Activated T-cell treated with anti-CD3 and anti-CD28 coated beads, Interleukin-2, amount 50 U/mL, for 24 hours (primary cell): ENCODE measurements at regions not wholly inside any gene's neighbourhood (a gene's known extent, or its start where the extent isn't known, plus 50 kb on each side); places are given as distances from the start of the nearest gene placed in this dataset.

Source experiments
- DNase-seq: peaks from one replicate; pipeline ENCODE4 v3.0.0-alpha.2; 2020
- H3K27ac Mint-ChIP-seq: 2 replicates; pipeline ENCODE4 v1.8.0; 2020; ENCODE audit warnings: mild to moderate bottlenecking, mixed read lengths
- H3K27me3 Mint-ChIP-seq: 2 replicates; pipeline ENCODE4 v1.8.0; 2020; ENCODE audit warnings: mixed read lengths
- H3K36me3 Mint-ChIP-seq: 2 replicates; pipeline ENCODE4 v1.8.0; 2020; ENCODE audit warnings: low read depth, mixed read lengths
- H3K4me1 Mint-ChIP-seq: 2 replicates; pipeline ENCODE4 v1.8.0; 2020; ENCODE audit warnings: low read depth, mixed read lengths
- H3K4me3 Mint-ChIP-seq: 2 replicates; pipeline ENCODE4 v1.8.0; 2020; ENCODE audit warnings: mild to moderate bottlenecking, moderate library complexity, mixed read lengths
- H3K9me3 Mint-ChIP-seq: 2 replicates; pipeline ENCODE4 v1.8.0; 2020; ENCODE audit warnings: mixed read lengths

- DNase-seq = no peak
- Mint-ChIP-seq H3K36me3 (no peaks in the 10 kb centered on the region), H3K27me3 (no peaks in the 10 kb centered on the region), H3K4me3 (no peak overlapping the region), H3K4me1 (no peaks in the 10 kb centered on the region), H3K27ac (no peak overlapping the region), H3K9me3 (no peaks in the 10 kb centered on the region)
Observed at GRCh38 chr3:159169828-159170227, 368.0 kb downstream of the MFSD1 start.

- H3K4me1 Mint-ChIP-seq = no peaks in the 10 kb centered on the region
- no peaks in the 10 kb centered on the region for H3K27me3 Mint-ChIP-seq
- no peak overlapping the region for H3K4me3 Mint-ChIP-seq
- H3K9me3 Mint-ChIP-seq = no peaks in the 10 kb centered on the region
- no peaks in the 10 kb centered on the region for H3K36me3 Mint-ChIP-seq
- no peak overlapping the region for H3K27ac Mint-ChIP-seq
- DNase-seq = no peak
Observed at GRCh38 chr3:159170436-159171003, 368.7 kb downstream of the MFSD1 start.

DNA sequence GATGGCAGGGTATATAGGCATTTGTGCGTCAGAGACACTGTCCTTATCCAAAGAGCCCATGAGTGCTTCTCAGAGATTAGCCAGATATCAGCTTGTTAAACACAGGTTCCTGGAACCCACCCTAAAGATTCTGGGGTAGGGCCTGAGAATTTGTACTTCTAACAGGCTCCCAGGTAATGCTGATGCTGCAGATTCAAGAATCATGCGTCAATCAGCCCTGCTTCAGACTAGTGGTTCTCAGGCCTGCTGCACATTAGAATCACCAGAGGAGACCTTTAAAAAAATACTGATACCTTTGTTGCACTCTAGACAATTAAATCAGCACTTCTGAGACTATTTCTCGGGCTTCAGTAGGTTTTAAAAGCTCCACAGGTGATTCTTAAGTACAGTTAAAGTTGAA lies 369.5 kb downstream of the MFSD1 start:
- Mint-ChIP-seq H3K4me1 (no peaks in the 10 kb centered on the region), H3K36me3 (no peaks in the 10 kb centered on the region), H3K27ac (no peak overlapping the region), H3K27me3 (no peaks in the 10 kb centered on the region), H3K9me3 (no peaks in the 10 kb centered on the region), H3K4me3 (no peak overlapping the region)
- no peak for DNase-seq

GRCh38 chr3:159172473-159172872 lies 370.6 kb downstream of the MFSD1 start:
- no peaks in the 10 kb centered on the region for H3K27me3 Mint-ChIP-seq
- no peak for DNase-seq

DNA sequence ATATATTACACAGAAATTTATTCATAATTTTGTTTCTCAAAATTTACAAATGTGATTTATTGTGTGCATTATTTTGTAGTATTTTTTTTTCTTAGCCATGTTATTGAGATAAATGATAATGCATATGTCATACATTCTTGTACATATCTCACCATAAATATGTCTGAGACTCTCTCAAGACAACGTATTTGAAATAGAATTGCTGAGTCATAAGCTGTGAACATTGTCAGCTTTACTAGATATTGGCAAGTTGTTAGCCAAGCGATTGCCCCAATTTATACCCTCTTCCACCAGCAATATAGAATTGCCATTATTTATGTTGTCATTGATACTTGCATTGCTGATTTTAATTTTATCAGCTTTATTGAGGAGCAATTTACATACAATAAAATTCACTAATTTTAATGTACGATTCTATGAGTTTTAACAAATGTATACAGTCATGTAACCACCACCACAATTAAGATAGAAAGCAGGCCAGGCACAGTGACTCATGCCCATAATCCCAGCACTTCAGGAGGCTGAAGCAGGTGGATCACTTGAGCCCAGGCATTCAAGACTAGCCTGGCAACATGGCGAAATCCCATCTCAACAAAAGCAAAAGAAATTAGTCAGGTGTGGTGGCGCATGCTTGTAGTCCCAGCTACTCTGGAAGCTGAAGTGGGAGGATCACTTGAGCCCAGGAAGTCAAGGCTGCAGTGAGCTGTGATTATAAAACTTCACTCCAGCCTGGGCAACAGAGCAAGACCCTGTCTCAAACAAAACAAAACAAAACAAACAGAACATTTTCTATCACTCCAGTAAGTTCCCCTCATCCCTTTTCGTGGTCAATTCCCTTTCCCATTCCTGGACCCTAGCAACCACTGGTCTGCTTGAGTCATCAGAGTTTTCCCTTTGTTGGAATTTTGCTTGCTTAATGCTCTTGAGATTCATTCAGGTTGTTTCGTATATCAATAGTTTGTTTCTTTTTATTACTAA lies 373.1 kb downstream of the MFSD1 start:
- H3K4me1 Mint-ChIP-seq = no peaks in the 10 kb centered on the region
- no peaks in the 10 kb centered on the region for H3K27me3 Mint-ChIP-seq
- no peak overlapping the region for H3K4me3 Mint-ChIP-seq
- H3K27ac Mint-ChIP-seq = no peak overlapping the region
- H3K9me3 Mint-ChIP-seq = no peaks in the 10 kb centered on the region
- DNase-seq = no peak
- H3K36me3 Mint-ChIP-seq = no peaks in the 10 kb centered on the region

More at GRCh38 chr3:159172473-159172872, 370.6 kb downstream of the MFSD1 start:
- no peaks in the 10 kb centered on the region for H3K4me1 Mint-ChIP-seq
- H3K4me3 Mint-ChIP-seq = no peak overlapping the region
- no peaks in the 10 kb centered on the region for H3K36me3 Mint-ChIP-seq
- no peaks in the 10 kb centered on the region for H3K9me3 Mint-ChIP-seq
- H3K27ac Mint-ChIP-seq = no peak overlapping the region

- Mint-ChIP-seq H3K9me3 (no peaks in the 10 kb centered on the region), H3K4me1 (no peaks in the 10 kb centered on the region), H3K27ac (no peak overlapping the region), H3K27me3 (no peaks in the 10 kb centered on the region), H3K4me3 (no peak overlapping the region), H3K36me3 (no peaks in the 10 kb centered on the region)
- DNase-seq = no peak
Observed at GRCh38 chr3:159178209-159178897, 376.5 kb downstream of the MFSD1 start.

DNA sequence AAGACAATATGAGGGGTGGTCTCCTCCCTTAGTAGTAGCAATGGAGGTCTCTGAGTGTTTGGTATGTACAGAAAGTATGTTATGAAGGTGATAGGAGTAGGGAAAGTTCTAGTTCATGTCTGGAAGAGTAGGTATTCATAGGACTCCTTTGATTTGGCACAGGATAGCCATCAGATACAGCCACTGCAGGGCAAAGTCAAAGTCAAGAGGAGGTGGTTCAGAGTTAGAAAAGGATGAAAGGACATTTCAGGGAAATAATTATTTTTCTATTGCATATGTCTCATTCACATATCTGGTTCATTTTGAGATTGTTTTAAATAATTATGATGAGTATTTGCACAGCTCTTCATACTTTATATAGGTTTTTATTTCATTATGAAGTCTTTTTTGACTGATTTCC lies 381.1 kb downstream of the MFSD1 start:
- DNase-seq = no peak
- H3K36me3 Mint-ChIP-seq = no peaks in the 10 kb centered on the region
- no peak overlapping the region for H3K27ac Mint-ChIP-seq
- H3K4me3 Mint-ChIP-seq = no peak overlapping the region
- H3K4me1 Mint-ChIP-seq = no peaks in the 10 kb centered on the region
- no peaks in the 10 kb centered on the region for H3K27me3 Mint-ChIP-seq
- H3K9me3 Mint-ChIP-seq = no peaks in the 10 kb centered on the region

DNA sequence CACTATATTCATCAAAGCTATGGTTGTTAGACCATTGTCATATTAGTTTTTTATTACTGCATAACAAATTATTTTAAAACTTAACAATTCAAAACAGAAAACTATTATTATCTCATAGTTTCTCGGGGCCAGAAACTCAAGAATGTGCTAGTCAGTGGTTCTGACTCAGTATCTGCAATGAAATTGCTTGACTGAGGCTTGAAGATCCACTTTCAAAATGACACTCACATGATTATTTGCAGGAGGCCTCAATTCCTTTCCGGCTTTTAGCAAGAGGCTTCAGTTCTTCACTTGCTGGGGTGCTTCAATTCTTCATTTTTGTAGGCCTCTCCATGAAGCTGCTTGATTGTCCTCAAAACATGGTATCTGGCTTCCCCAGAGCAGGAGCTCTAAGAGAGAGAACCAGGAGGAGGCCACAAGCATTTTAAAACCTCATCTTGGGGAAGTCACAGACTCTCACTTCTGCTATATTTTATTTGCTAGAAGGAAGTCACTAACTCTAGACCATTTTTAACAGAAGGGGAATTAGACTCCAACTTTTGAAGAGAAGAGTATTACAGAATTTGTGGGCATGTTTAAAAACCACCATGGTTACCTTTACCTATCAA lies 383.7 kb downstream of the MFSD1 start:
- Mint-ChIP-seq H3K9me3 (no peaks in the 10 kb centered on the region), H3K4me1 (no peaks in the 10 kb centered on the region), H3K27me3 (no peaks in the 10 kb centered on the region), H3K27ac (no peak overlapping the region), H3K36me3 (no peaks in the 10 kb centered on the region), H3K4me3 (no peak overlapping the region)
- DNase-seq = no peak

- H3K4me1 Mint-ChIP-seq = no peaks in the 10 kb centered on the region
- DNase-seq = no peak
- H3K9me3 Mint-ChIP-seq = no peaks in the 10 kb centered on the region
- no peak overlapping the region for H3K4me3 Mint-ChIP-seq
- H3K27me3 Mint-ChIP-seq = no peaks in the 10 kb centered on the region
- H3K36me3 Mint-ChIP-seq = no peaks in the 10 kb centered on the region
- H3K27ac Mint-ChIP-seq = no peak overlapping the region
Observed at GRCh38 chr3:159186581-159186980, 384.7 kb downstream of the MFSD1 start.

DNA sequence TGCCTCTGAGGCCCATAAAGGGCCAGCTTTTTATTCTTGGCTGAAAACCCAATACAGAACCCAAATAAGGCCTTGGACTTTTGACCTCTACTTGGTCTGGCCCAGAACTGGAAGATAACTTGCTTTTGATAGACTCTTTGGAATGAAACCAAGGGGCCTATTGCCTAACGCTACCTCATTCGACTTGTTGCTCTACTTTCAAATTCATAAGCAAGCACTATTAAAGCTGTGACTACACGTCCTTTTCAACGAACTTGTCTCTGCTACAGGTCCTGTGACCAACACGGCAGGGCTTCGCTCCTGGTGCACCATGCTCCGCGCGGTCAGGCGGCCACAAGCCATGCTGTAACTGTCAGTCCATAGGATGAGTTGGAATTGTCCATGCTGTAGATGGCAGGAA lies 385.4 kb downstream of the MFSD1 start:
- Mint-ChIP-seq H3K4me3 (no peak overlapping the region), H3K27me3 (no peaks in the 10 kb centered on the region), H3K36me3 (no peaks in the 10 kb centered on the region), H3K4me1 (no peaks in the 10 kb centered on the region), H3K27ac (no peak overlapping the region), H3K9me3 (no peaks in the 10 kb centered on the region)
- DNase-seq = no peak

- DNase-seq = no peak
- H3K4me1 Mint-ChIP-seq = no peaks in the 10 kb centered on the region
- no peaks in the 10 kb centered on the region for H3K9me3 Mint-ChIP-seq
- H3K4me3 Mint-ChIP-seq = no peak overlapping the region
- H3K36me3 Mint-ChIP-seq = no peaks in the 10 kb centered on the region
- H3K27me3 Mint-ChIP-seq = no peaks in the 10 kb centered on the region
- H3K27ac Mint-ChIP-seq = no peak overlapping the region
Observed at GRCh38 chr3:159187706-159188105, 385.9 kb downstream of the MFSD1 start.

DNA sequence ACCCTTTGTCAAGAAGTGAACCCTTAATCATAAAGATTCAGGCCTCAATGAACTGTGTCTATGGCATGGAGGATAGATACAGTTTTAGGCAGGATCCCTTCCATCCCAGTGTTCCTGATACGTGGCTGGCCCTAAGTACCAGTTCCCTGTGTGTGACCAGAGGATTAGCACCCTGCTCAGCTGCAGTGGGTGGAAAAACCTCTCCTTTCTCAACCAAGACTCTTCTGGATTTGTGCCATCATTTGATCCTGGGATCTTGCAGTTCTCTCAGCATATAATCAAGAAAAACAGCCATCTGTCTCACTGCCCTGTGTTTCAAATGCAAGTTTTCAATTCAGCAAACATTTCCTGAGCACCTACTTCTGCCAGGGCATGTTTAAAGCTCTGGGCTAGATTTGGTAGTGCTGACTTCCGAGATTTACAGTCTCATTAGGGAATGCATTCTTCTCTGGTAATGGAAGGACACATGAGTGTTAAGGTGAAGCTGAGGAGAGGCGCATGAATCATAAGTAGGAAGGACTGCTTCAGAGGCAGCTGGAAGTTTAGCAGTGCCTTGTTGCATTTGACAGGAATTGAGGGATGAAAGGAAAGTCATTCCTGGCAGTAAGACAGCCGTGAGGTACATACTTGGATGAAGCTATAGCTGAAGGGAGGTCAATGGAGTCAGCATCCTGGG lies 388.3 kb downstream of the MFSD1 start:
- no peaks in the 10 kb centered on the region for H3K36me3 Mint-ChIP-seq
- no peaks in the 10 kb centered on the region for H3K27me3 Mint-ChIP-seq
- H3K4me1 Mint-ChIP-seq = no peaks in the 10 kb centered on the region
- H3K4me3 Mint-ChIP-seq = no peak overlapping the region
- no peak overlapping the region for H3K27ac Mint-ChIP-seq
- no peak for DNase-seq
- H3K9me3 Mint-ChIP-seq = no peaks in the 10 kb centered on the region

DNA sequence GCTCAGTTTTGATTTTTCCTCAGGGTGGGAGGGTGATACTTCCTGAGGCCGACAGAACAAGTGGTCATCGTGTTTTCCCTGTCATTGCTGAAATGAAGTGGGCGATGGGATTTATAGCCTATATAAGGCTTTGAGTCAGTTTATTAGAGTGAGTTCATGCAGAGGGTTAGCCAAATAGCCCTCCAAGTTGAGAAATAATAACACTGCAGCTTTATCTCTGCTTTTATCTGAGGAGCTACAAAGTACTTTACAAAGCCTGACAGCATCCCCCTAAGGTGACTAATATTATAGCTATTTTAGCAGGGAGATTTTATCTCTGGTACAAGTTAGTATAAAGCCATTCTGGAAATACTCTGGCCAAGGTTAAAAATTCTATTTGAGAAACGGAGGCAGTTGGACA lies 389.6 kb downstream of the MFSD1 start:
- DNase-seq = no peak
- H3K36me3 Mint-ChIP-seq = no peaks in the 10 kb centered on the region
- no peaks in the 10 kb centered on the region for H3K9me3 Mint-ChIP-seq
- H3K27ac Mint-ChIP-seq = no peak overlapping the region
- no peaks in the 10 kb centered on the region for H3K4me1 Mint-ChIP-seq
- H3K4me3 Mint-ChIP-seq = no peak overlapping the region
- peaks cover 1% of the 10 kb centered on the region for H3K27me3 Mint-ChIP-seq

GRCh38 chr3:159196359-159196758 lies 394.5 kb downstream of the MFSD1 start:
- Mint-ChIP-seq H3K4me1 (no peaks in the 10 kb centered on the region), H3K27me3 (peaks cover 3% of the 10 kb centered on the region), H3K9me3 (peaks cover 3% of the 10 kb centered on the region), H3K36me3 (no peaks in the 10 kb centered on the region), H3K27ac (no peak overlapping the region), H3K4me3 (no peak overlapping the region)
- DNase-seq = no peak
